Fibroblast of villous mesenchyme (primary cell): ENCODE measurements at regions not wholly inside any gene's neighbourhood (a gene's known extent, or its start where the extent isn't known, plus 50 kb on each side); places are given as distances from the start of the nearest gene placed in this dataset.

Source experiments
- DNase-seq: peaks from one replicate; pipeline ENCODE4 v3.0.0-alpha.2; 2010; ENCODE audit warnings: low read depth
- H3K4me3 ChIP-seq: 2 replicates; pipeline ENCODE4 v1.5.1; 2011; ENCODE audit warnings: low read depth, mild to moderate bottlenecking, low read length
- CTCF ChIP-seq: IDR thresholded peaks from 2 replicates; pipeline ENCODE4 v1.5.1; 2012; ENCODE audit warnings: low read depth, mild to moderate bottlenecking, low read length; ENCODE audit not compliant: insufficient read depth

- TF ChIP-seq CTCF: no peak
- no peak for DNase-seq
- H3K4me3 ChIP-seq: no peak overlapping the region
Observed at GRCh38 chr13:84249463-84249862, 367.2 kb upstream of the SLITRK1 start.

- no peak for TF ChIP-seq CTCF
- DNase-seq: no peak
- H3K4me3 ChIP-seq: no peak overlapping the region
Observed at GRCh38 chr13:84243340-84243739, 361.1 kb upstream of the SLITRK1 start.

GRCh38 chr13:84239032-84239431 lies 356.8 kb upstream of the SLITRK1 start:
- no peak overlapping the region for H3K4me3 ChIP-seq
- no peak for TF ChIP-seq CTCF
- DNase-seq: no peak

DNA sequence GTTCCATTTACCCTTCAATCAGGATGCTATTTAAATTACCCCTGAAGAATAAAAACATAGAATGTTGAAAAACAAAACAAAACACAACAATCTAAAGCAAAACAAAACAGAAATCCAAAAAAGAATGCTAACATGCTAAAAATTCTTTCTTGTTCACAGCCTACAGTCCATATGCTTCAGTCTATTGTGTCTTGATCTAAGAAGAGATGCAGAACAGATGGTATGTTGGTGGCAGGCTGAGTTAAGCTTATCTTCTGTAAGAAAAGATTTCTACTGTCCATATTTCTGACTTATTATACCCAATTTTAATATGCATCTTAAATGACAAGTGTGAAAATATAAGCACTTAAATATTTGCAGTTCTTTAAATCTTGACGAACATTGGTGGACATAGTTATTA lies 356.1 kb upstream of the SLITRK1 start:
- TF ChIP-seq CTCF: no peak
- no peak for DNase-seq
- no peak overlapping the region for H3K4me3 ChIP-seq

DNA sequence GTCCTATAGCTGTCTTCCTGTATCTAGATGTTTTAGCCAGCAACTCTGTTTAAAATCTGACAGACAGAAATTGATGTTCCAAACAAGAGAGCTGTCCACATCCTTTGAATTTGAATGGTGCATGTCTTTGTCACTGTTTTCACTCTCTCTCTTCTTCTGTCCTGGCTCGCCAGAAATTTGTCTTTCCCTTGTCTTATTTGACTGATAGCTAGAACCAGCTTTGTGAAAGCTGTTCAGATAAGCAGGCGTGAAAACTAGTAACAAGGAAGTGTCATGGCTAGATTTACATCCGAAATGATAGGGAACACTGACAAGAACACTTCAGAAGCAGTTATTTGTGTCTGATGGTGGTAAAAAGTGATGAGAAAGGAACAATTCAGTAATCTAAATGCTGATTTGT lies 354.9 kb upstream of the SLITRK1 start:
- TF ChIP-seq CTCF: no peak
- no peak for DNase-seq
- no peak overlapping the region for H3K4me3 ChIP-seq

DNA sequence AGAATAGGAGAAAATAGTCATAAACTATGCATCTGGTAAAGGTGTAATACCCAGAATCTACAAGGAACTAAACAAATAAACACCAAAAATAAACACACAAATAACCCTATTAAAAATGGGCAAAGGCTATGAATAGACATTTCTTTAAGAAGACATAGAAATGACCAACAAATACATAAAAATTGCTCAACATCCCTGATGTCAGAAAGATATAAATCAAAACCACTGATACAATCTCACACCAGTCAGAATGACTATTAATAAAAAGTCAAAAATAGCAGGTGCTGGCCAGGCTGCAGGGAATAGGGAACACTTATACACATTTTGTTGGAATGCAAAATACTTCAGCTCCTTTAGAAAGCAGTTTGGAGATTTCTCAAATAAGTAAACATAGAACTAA lies 352.1 kb upstream of the SLITRK1 start:
- no peak for TF ChIP-seq CTCF
- H3K4me3 ChIP-seq: no peak overlapping the region
- no peak for DNase-seq

DNA sequence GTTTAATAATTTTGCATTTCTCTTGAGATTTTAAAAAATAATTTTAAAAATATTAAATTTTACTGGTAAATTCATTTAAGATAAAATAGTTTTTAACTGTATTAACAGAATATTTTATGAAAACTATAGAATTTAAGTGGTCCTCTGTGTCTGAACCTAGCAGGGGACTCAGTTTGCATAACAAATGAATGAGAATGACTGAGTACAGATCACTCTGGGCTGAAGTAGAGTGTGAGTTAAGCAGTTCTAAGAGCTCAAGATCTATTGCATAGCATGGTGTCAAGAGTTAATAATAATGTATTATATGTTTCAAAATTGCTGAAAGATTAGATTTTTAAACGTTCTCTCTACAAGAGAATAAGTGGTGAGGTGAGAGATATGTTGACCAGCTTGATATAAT lies 348.3 kb upstream of the SLITRK1 start:
- no peak overlapping the region for H3K4me3 ChIP-seq
- no peak for TF ChIP-seq CTCF
- no peak for DNase-seq
